Mesodermal cell (in vitro differentiated cells): ENCODE measurements at regions not wholly inside any gene's neighbourhood (a gene's known extent, or its start where the extent isn't known, plus 50 kb on each side); places are given as distances from the start of the nearest gene placed in this dataset.

Experiments used
- H3K27ac ChIP-seq: 2 replicates; pipeline ENCODE4 v1.7.0; 2013; ENCODE audit warnings: mild to moderate bottlenecking, low read depth, low read length, moderate library complexity; ENCODE audit not compliant: severe bottlenecking
- H3K36me3 ChIP-seq: 2 replicates; pipeline ENCODE4 v1.7.1; 2013; ENCODE audit warnings: mild to moderate bottlenecking, low read length, moderate library complexity; ENCODE audit not compliant: control insufficient read depth, insufficient read depth
- H3K4me1 ChIP-seq: one replicate; pipeline ENCODE4 v1.7.1; 2013; ENCODE audit warnings: mild to moderate bottlenecking, low read length; ENCODE audit not compliant: insufficient read depth, control insufficient read depth, poor library complexity, severe bottlenecking
- H3K4me3 ChIP-seq: 2 replicates; pipeline ENCODE4 v1.7.0; 2013; ENCODE audit warnings: low read length, control low read depth, mild to moderate bottlenecking; ENCODE audit not compliant: insufficient read depth, poor library complexity, severe bottlenecking; ENCODE audit errors: extremely low read depth
- H3K9me3 ChIP-seq: 2 replicates; pipeline ENCODE4 v1.7.1; 2013; ENCODE audit warnings: mild to moderate bottlenecking, low read length, moderate library complexity; ENCODE audit not compliant: control insufficient read depth
- WGBS, 2 experiments: methylation state at CpG; one replicate each; pipeline ENCODE4 v1.1.5; 2013; ENCODE audit warnings: missing lambda C conversion rate in 2 of 2; ENCODE audit not compliant: insufficient coverage in 2 of 2; 5-methylcytosine and 5-hydroxymethylcytosine counted together

DNA sequence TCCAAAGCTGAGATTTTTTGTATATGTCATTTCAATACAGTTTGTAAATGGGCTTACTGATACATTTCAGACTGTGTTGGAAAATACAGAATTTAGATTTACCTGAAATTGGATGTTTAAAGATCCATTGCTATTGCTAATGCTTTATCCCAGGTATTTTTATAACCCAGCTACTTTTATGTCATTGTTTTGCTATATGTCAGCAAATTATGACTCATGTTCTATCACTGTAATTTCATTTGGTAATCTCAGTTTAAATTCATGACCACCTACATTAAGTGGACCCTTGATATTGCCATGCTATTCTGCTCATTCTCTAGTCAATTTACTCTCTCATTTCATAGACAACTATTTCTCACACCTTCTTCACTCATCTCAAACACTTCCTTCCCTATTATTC is 281.2 kb downstream of the IPO8 start:
- Histone ChIP-seq H3K9me3 (peaks cover 4% of the 10 kb centered on the region), H3K36me3 (no peaks in the 10 kb centered on the region), H3K27ac (no peak overlapping the region), H3K4me3 (no peak overlapping the region), H3K4me1 (peaks cover 7% of the 10 kb centered on the region)

GRCh38 chr12:30400349-30400748 is 295.3 kb downstream of the IPO8 start:
- Histone ChIP-seq H3K4me1 (no peaks in the 10 kb centered on the region), H3K27ac (no peak overlapping the region), H3K36me3 (no peaks in the 10 kb centered on the region), H3K9me3 (peaks cover 34% of the 10 kb centered on the region), H3K4me3 (no peak overlapping the region)

DNA sequence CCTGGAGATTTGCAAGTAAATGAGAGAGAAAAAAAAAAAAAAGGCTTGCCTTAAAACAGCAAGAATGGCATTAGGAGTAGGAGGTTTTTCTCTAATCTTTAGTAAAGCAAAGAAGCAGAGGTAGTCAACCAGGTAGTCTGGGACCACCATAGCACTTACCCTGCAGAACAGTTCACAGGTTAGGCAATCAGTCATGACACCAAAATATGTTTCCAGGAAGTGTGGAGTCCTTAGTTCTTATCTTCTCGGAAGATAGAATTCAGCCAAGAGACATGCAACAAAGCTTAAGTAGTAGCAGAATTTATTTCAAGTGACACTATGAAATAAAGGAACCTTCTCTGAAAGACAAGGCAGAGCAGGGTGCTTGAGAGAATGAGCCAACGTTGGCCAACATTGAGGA is 295.8 kb downstream of the IPO8 start:
- no peaks in the 10 kb centered on the region for H3K36me3 ChIP-seq
- H3K4me3 ChIP-seq: no peak overlapping the region
- whole genome bisulfite sequencing, 2 experiments: 71 to 82% methylated on average over 1 to 2 of the region's 2 CpGs
- H3K9me3 ChIP-seq: peaks cover 36% of the 10 kb centered on the region
- no peak overlapping the region for H3K27ac ChIP-seq
- no peaks in the 10 kb centered on the region for H3K4me1 ChIP-seq

GRCh38 chr12:30396576-30396975 is 299.1 kb downstream of the IPO8 start:
- 90 to 100% methylated on average over 1 to 2 of the region's 2 CpGs for WGBS, 2 experiments
- no peak overlapping the region for H3K4me3 ChIP-seq

GRCh38 chr12:30395190-30395589 is 300.5 kb downstream of the IPO8 start:
- H3K9me3 ChIP-seq: peaks cover 40% of the 10 kb centered on the region

More at GRCh38 chr12:30396576-30396975, 299.1 kb downstream of the IPO8 start:
- Histone ChIP-seq H3K9me3 (peaks cover 40% of the 10 kb centered on the region), H3K27ac (no peak overlapping the region), H3K4me1 (no peaks in the 10 kb centered on the region), H3K36me3 (no peaks in the 10 kb centered on the region)

DNA sequence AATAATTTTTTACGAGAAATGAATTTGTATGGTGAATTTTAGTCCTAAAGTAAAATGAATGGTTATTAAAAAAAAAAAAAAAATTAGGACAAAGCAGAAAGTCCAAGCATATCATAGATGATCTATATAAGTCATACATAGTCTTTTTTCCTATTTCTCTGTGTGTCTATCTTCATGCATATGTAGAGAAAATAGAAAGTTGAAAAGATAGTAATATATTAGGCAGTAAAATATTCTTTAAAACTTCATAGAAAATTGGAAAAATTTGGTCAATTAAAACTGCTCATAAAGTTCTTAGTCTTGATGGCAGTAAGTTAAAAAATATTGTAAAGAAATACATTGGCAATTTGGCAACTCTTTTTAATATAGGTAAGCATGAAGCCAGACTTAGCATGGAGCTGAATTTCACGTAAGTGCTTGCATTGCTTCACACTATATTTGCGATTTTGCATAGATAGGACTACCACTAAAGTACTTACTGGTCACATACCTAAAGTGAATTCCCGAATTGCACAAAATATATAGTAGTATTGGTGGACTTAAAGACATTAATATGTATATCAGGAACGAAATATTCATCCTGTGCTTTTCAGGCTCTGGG is 303.8 kb downstream of the IPO8 start:
- Histone ChIP-seq H3K36me3 (no peaks in the 10 kb centered on the region), H3K4me1 (no peaks in the 10 kb centered on the region), H3K27ac (no peak overlapping the region), H3K9me3 (peaks cover 17% of the 10 kb centered on the region), H3K4me3 (no peak overlapping the region)
- 67 to 81% methylated on average over 1 to 2 of the region's 5 CpGs for WGBS, 2 experiments

More at GRCh38 chr12:30395190-30395589, 300.5 kb downstream of the IPO8 start:
- no peak overlapping the region for H3K27ac ChIP-seq
- no peaks in the 10 kb centered on the region for H3K36me3 ChIP-seq
- no peak overlapping the region for H3K4me3 ChIP-seq
- no peaks in the 10 kb centered on the region for H3K4me1 ChIP-seq
- WGBS, 2 experiments: 40 to 44% methylated on average over 2 of the region's 3 CpGs

GRCh38 chr12:30385706-30386105 is 310.0 kb downstream of the IPO8 start:
- H3K27ac ChIP-seq: no peak overlapping the region
- no peaks in the 10 kb centered on the region for H3K36me3 ChIP-seq
- no peaks in the 10 kb centered on the region for H3K4me1 ChIP-seq
- no peaks in the 10 kb centered on the region for H3K9me3 ChIP-seq
- no peak overlapping the region for H3K4me3 ChIP-seq
- 79% methylated on average over 2 of the region's 4 CpGs; no CpG with 5 or more reads in 1 of the 2 experiments for WGBS, 2 experiments

- Histone ChIP-seq H3K27ac (no peak overlapping the region), H3K4me3 (no peak overlapping the region), H3K9me3 (no peaks in the 10 kb centered on the region), H3K36me3 (no peaks in the 10 kb centered on the region), H3K4me1 (no peaks in the 10 kb centered on the region)
- no CpG with 5 or more reads among the region's 1 CpG for WGBS, 2 experiments
Observed at GRCh38 chr12:30384976-30385375, 310.7 kb downstream of the IPO8 start.

DNA sequence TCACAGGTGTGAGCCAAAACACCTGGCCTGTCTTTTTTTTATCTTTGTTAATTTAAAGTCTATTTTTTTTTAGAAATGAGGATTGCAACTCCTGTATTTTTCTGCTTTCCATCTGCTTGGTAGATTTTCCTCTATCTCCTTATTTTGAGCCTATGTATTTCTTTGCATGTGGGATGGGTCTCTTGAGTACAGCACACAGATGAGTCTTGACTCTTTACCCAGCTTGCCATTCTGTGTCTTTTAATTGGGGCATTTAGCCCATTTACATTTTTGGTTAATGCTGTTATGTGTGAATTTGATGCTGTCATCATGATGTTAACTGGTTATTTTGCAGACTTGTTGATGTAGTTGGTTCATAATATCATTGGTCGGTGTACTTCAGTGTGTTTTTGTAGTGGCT is 317.4 kb downstream of the IPO8 start:
- H3K4me1 ChIP-seq: no peaks in the 10 kb centered on the region
- no CpG with 5 or more reads among the region's 1 CpG for WGBS, 2 experiments
- no peak overlapping the region for H3K4me3 ChIP-seq
- H3K36me3 ChIP-seq: no peaks in the 10 kb centered on the region
- H3K27ac ChIP-seq: no peak overlapping the region
- peaks cover 7% of the 10 kb centered on the region for H3K9me3 ChIP-seq

GRCh38 chr12:30364822-30365221 is 330.8 kb downstream of the IPO8 start:
- Histone ChIP-seq H3K4me3 (no peak overlapping the region), H3K27ac (no peak overlapping the region), H3K36me3 (no peaks in the 10 kb centered on the region), H3K9me3 (peaks cover 8% of the 10 kb centered on the region), H3K4me1 (no peaks in the 10 kb centered on the region)

GRCh38 chr12:30361145-30361544 is 334.5 kb downstream of the IPO8 start:
- no peak overlapping the region for H3K4me3 ChIP-seq
- no peak overlapping the region for H3K27ac ChIP-seq
- no peaks in the 10 kb centered on the region for H3K9me3 ChIP-seq
- WGBS, 2 experiments: 100% methylated on average over 1 of the region's 1 CpG; no CpG with 5 or more reads in 1 of the 2 experiments
- H3K4me1 ChIP-seq: no peaks in the 10 kb centered on the region
- no peaks in the 10 kb centered on the region for H3K36me3 ChIP-seq
